Breast epithelium (tissue), 4 donors: ENCODE measurements at regions not wholly inside any gene's neighbourhood (a gene's known extent, or its start where the extent isn't known, plus 50 kb on each side); places are given as distances from the start of the nearest gene placed in this dataset.

Experiments used
- DNase-seq, 2 donors: peaks; one replicate each; pipeline ENCODE4 v3.0.0-alpha.2; 2019; ENCODE audit warnings: low spot score in 2 of 2
- H3K27ac ChIP-seq, 2 donors: fragments of 200-600 bp; sonication (generic) in 1 of 2; one replicate each; pipeline ENCODE4 v1.5.1; 2016 to 2019; ENCODE audit warnings: mild to moderate bottlenecking in 1 of 2
- H3K27me3 ChIP-seq, 2 donors: fragments of 200-600 bp; sonication (generic) in 1 of 2; one replicate each; pipeline versions ENCODE4 v1.5.1 to v1.6.0; 2017 to 2019; ENCODE audit warnings: control low read depth in 1 of 2, mild to moderate bottlenecking in 1 of 2
- H3K36me3 ChIP-seq: fragments of 200-600 bp; one replicate; pipeline ENCODE4 v1.5.1; 2019
- H3K4me1 ChIP-seq, 2 donors: fragments of 200-600 bp; sonication (generic); one replicate each; pipeline ENCODE4 v1.5.1; 2016 to 2019; ENCODE audit warnings: control low read depth in 1 of 2
- H3K4me3 ChIP-seq, 3 donors: fragments of 200-600 bp; sonication (generic); 1 replicate in 2 of 3; 2 replicates in 1 of 3; pipeline ENCODE4 v1.5.1; 2016 to 2019; ENCODE audit warnings: mild to moderate bottlenecking in 3 of 3, moderate library complexity in 2 of 3
- H3K9me3 ChIP-seq, 2 donors: fragments of 200-600 bp; sonication (generic) in 1 of 2; one replicate each; pipeline ENCODE4 v1.5.1; 2016 to 2019; ENCODE audit warnings: control low read depth in 1 of 2
- CTCF ChIP-seq, 3 donors: fragments of 450-650 bp; IDR thresholded peaks; one replicate each; pipeline ENCODE4 v1.5.1; 2016 to 2017; ENCODE audit warnings: antibody characterized with exemption in 3 of 3, mild to moderate bottlenecking in 3 of 3, moderate library complexity in 3 of 3
- POLR2A ChIP-seq: fragments of 450-650 bp; IDR thresholded peaks from one replicate; pipeline ENCODE4 v1.6.1; 2016; ENCODE audit warnings: antibody characterized with exemption, mild to moderate bottlenecking, moderate library complexity
- POLR2AphosphoS5 ChIP-seq, 3 donors: sonication (generic); formaldehyde crosslinking; IDR thresholded peaks; one replicate each; pipeline ENCODE4 v1.6.1; 2017; ENCODE audit warnings: antibody characterized with exemption in 3 of 3
- intact Hi-C: fragments of 100-400 bp; cut with DNase I; formaldehyde crosslinking; loops from one replicate; pipeline ENCODE4 v1.15.1; 2023; ENCODE audit warnings: low total_unique reads

DNA sequence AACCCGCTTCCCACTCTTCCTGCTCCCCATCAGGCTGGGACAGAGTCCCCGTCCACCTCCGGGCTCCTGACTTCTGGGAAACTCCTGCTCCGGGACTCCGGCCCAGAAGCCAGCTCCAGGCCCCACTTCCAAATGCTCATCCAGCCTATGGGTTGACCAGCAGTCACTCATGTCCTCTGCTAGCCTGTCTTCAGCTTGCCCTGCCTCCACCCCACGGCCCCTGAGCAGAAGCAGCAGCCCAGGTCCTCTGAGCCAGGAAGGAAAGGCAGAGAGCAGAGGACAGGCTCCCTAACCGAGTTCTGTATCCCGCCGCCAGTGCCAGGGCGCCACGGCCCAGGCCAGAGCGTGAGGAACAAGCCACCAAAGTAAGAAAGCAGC lies 86.4 kb upstream of the ID2 start:
- H3K27me3 ChIP-seq: no peaks in the 10 kb centered on the region
- intact Hi-C loops: no loop called here
- TF ChIP-seq POLR2A (no peak), POLR2AphosphoS5 (IDR thresholded peaks at IDR 0.05) (no peak), CTCF (IDR thresholded peaks at IDR 0.05) (no peak)

DNA sequence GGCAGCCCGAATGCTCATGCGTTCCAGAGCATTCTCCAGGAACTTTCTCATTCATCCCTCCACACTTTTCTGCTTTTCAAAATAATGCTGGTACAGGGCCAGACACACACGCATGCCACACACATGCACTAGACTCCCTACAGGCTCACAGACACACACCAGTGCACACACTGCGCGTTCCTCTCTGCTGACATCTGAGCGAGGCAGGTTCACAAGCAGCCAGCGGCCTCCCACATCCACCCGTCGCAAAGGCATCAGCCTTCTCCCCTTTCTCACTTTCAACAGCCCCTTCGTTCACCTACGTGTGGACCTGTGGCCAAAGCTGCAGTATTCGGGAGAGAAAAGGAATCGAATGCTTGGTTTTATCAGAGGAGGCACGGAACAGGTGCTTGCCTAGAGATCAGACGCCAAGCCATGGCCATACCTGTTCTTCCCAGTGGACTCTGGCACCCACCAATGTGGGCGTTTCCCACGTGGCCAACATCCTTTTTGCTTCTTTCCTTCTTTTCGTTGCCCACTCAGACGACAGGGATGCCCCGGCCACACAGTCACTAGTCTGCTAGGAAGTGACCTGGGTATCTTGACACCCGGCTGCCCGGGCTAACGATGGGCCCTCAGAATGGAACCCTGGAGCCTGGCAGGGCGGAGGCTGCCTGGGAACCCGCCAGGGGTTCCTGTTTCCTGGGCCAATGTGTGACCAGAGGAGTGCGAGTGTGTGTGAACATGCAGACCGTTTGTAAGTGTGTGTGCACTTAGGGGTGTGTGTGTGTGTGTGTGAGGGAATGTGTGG lies 85.8 kb upstream of the ID2 start:
- no peak for DNase-seq
- Histone ChIP-seq H3K9me3 (no peaks in the 10 kb centered on the region), H3K27ac (no peak overlapping the region), H3K4me1 (no peaks in the 10 kb centered on the region), H3K36me3 (no peaks in the 10 kb centered on the region), H3K27me3 (no peaks in the 10 kb centered on the region), H3K4me3 (no peak overlapping the region)
- intact Hi-C loops: no loop called here
- no peak for TF ChIP-seq POLR2A
- no peak for TF ChIP-seq CTCF (IDR thresholded peaks at IDR 0.05)
- no peak for TF ChIP-seq POLR2AphosphoS5 (IDR thresholded peaks at IDR 0.05)

More for the DNA sequence above, 86.4 kb upstream of the ID2 start:
- Histone ChIP-seq H3K9me3 (no peaks in the 10 kb centered on the region), H3K36me3 (no peaks in the 10 kb centered on the region), H3K27ac (no peak overlapping the region), H3K4me3 (no peak overlapping the region), H3K4me1 (no peaks in the 10 kb centered on the region)
- no peak for DNase-seq

DNA sequence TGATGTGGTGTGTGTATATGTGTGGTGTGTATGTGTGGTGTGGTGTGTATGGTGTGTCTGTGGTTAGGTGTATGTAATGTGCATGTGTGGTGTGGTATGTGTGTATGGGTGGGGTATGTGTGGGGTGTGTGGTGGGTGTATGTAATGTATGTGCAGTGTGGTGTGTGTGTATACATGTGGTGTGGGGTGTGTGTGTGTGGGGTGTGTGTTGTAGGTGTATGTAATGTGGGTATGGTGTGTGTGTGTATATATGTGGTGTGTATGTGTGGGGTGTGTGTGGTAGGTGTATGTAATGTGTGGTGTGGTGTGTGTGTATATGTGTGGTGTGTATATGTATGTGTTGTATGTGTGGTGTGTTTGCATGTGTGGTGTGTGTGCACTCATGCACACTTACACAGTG lies 84.8 kb upstream of the ID2 start:
- H3K4me3 ChIP-seq: no peak overlapping the region
- no peaks in the 10 kb centered on the region for H3K4me1 ChIP-seq
- intact Hi-C loops: no loop called here
- no peaks in the 10 kb centered on the region for H3K27me3 ChIP-seq
- H3K9me3 ChIP-seq: no peaks in the 10 kb centered on the region
- DNase-seq: no peak
- TF ChIP-seq POLR2AphosphoS5 (IDR thresholded peaks at IDR 0.05): no peak
- TF ChIP-seq POLR2A: no peak
- TF ChIP-seq CTCF (IDR thresholded peaks at IDR 0.05): no peak
- H3K27ac ChIP-seq: no peak overlapping the region
- H3K36me3 ChIP-seq: no peaks in the 10 kb centered on the region

DNA sequence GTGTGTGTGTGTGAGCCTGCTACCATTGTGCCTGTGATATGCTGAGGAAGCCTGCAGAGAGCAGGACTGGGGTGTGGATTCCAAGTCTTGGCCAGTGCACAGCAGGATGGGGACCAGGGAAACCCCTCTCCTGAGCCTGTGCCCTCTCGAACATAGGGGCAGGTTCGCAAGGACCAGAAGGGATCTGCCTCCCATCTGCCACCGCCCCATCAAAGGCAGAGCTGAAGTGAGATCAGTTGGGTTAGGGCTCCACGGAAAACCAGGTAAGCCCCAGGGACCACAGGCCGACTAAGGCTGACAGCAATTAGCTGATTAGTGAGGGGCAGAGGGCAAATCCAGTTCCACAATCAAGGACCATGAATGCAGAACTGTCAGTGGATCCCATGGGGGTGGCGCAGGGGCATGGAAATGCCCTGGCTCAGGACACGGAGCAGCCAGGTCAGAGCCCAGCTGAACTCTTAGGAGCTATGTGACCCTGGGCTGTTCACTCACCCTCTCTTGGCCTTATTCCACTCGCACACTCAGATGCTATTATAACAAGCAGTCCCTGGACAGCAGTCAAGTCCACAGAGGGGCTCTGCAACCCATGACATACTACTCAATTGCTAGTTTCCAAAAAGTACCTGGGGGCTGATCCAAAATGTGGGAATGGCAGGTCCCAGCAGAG lies 84.2 kb upstream of the ID2 start:
- no peaks in the 10 kb centered on the region for H3K36me3 ChIP-seq
- intact Hi-C loops: no loop called here

More for the DNA sequence above, 84.2 kb upstream of the ID2 start:
- Histone ChIP-seq H3K9me3 (no peaks in the 10 kb centered on the region), H3K27ac (no peak overlapping the region), H3K4me1 (no peaks in the 10 kb centered on the region), H3K4me3 (no peak overlapping the region), H3K27me3 (no peaks in the 10 kb centered on the region)
- TF ChIP-seq POLR2AphosphoS5 (IDR thresholded peaks at IDR 0.05) (no peak), POLR2A (no peak), CTCF (IDR thresholded peaks at IDR 0.05) (no peak)
- DNase-seq: no peak
